Coronary artery (tissue), 2 donors: ENCODE measurements at regions not wholly inside any gene's neighbourhood (a gene's known extent, or its start where the extent isn't known, plus 50 kb on each side); places are given as distances from the start of the nearest gene placed in this dataset.

Source experiments
- DNase-seq: peaks from one replicate; pipeline ENCODE4 v3.0.0-alpha.2; 2017; ENCODE audit warnings: low spot score
- H3K27ac ChIP-seq, 2 donors: fragments of 200-600 bp; sonication (generic); one replicate each; pipeline ENCODE4 v1.5.1; 2016 to 2019
- H3K4me3 ChIP-seq: fragments of 200-600 bp; sonication (generic); 2 replicates; pipeline ENCODE4 v1.5.1; 2016; ENCODE audit warnings: mild to moderate bottlenecking, moderate library complexity
- TF ChIP-seq, protein P1 (sequence below): fragments of 200-600 bp; sonication (generic); IDR thresholded peaks from one replicate; pipeline ENCODE4 v1.5.1; 2019; ENCODE audit warnings: antibody characterized with exemption

DNA sequence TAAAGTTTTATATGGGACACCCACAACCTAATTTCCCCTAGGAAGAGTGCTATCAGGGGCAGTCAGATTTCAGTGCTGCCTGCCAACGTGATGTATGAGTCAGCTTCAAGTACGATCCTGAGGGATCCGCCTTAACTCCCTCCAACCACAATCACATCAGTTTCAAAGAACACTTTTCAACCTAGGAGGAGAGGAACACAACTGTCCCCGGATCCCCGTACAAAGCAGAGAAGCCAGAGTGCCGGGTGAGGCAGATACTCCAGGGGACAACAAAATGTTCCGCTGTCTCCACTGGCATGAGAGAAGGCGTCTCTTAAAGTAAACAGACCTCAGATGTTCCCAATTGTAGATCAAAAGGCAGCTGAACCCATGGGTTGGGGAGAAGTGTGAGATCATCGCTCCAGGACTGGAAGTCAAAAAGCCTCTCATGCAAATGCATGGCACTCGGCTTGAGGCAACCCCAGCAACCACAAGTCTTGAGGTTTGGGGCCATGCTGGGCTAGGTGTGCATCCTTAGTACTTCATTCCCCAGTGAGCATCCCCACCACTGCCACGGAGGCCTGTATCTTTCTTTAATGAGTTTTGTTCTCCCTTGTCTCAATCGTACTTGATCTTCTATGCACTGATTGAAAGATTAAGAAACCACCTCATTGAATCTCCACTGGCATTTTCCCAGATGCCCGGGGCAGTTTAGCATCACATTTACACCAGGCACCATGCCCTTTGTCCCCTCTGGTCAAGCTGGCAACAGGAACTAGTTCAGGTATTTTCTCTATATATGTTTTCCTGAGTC lies 91.0 kb upstream of the CCBE1 start:
- TF ChIP-seq, protein P1, sequence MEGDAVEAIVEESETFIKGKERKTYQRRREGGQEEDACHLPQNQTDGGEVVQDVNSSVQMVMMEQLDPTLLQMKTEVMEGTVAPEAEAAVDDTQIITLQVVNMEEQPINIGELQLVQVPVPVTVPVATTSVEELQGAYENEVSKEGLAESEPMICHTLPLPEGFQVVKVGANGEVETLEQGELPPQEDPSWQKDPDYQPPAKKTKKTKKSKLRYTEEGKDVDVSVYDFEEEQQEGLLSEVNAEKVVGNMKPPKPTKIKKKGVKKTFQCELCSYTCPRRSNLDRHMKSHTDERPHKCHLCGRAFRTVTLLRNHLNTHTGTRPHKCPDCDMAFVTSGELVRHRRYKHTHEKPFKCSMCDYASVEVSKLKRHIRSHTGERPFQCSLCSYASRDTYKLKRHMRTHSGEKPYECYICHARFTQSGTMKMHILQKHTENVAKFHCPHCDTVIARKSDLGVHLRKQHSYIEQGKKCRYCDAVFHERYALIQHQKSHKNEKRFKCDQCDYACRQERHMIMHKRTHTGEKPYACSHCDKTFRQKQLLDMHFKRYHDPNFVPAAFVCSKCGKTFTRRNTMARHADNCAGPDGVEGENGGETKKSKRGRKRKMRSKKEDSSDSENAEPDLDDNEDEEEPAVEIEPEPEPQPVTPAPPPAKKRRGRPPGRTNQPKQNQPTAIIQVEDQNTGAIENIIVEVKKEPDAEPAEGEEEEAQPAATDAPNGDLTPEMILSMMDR: no peak
- H3K27ac ChIP-seq: no peak overlapping the region
- no peak overlapping the region for H3K4me3 ChIP-seq
- DNase-seq: no peak

GRCh38 chr18:59784694-59785093 lies 87.5 kb upstream of the CCBE1 start:
- TF ChIP-seq, protein P1: no peak
- H3K27ac ChIP-seq: no peak overlapping the region
- no peak for DNase-seq

DNA sequence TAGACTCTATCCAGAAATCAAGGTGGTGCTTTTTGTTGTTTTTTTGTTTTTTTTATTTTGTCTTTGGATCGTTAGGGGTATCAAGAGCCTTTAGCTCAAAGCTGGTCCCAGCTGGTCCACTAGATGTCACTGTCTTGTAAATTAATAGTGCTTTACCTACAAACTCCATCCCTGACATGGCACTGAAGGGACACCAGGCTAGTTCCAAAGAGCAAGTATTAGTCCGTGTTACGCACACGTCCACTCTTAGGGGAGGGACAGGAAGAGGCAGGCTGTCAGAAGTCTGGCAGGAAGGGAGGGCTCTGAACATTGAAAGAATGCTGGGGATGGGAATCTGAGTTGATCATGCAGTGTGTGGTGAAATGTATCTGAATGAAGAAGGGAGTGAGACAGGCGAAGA lies 85.9 kb upstream of the CCBE1 start:
- H3K27ac ChIP-seq: no peak overlapping the region
- no peak for DNase-seq
- no peak overlapping the region for H3K4me3 ChIP-seq
- TF ChIP-seq, protein P1: no peak

More at GRCh38 chr18:59784694-59785093, 87.5 kb upstream of the CCBE1 start:
- no peak overlapping the region for H3K4me3 ChIP-seq

DNA sequence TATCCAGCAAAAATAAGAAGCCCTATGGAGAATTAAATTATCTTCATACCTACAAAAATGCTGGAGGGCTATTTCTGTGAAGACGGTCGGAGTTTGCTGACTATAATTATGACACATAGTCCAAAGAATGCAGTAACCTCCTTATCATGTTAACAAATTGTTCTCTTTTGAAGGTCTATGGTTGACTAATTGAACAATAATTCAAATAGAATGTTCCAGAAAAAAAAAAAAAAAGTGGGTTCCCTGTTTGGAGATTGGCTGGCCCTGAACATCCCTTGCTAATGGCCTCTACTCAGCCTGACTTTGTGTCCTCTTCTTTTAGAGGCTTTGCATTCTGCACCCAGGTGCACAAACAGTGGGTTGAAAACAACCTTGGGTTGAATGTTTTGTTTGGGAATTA lies 82.8 kb upstream of the CCBE1 start:
- Histone ChIP-seq H3K4me3 (no peak overlapping the region), H3K27ac (no peak overlapping the region)
- TF ChIP-seq, protein P1: no peak
- no peak for DNase-seq

GRCh38 chr18:59778434-59778833 lies 81.2 kb upstream of the CCBE1 start:
- Histone ChIP-seq H3K27ac (no peak overlapping the region), H3K4me3 (no peak overlapping the region)
- DNase-seq: no peak
- TF ChIP-seq, protein P1: no peak

DNA sequence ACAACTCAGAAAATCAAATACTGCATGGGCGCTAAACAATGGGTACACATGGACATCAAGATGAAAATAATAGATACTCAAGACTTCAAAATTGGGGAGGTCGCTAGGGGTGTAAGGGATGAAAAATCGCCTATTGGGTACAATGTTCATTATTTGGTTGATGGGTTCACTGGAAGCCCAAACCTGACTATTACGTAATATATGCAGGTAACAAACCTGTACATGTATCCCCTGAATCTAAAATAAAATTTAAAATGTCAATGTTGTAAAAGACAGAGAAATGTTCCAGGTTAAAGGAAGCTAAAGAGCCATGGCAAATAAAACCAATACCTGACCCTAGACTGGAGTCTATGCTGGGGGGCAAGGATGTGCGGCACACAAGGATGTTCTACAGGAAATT lies 80.4 kb upstream of the CCBE1 start:
- DNase-seq: no peak
- TF ChIP-seq, protein P1: no peak
- H3K4me3 ChIP-seq: no peak overlapping the region
- no peak overlapping the region for H3K27ac ChIP-seq
